Spleen (tissue), 11 donors: ENCODE measurements at regions not wholly inside any gene's neighbourhood (a gene's known extent, or its start where the extent isn't known, plus 50 kb on each side); places are given as distances from the start of the nearest gene placed in this dataset.

Source experiments
- DNase-seq: peaks from one replicate; pipeline ENCODE4 v3.0.0-alpha.2; 2020
- H3K27ac ChIP-seq, 8 donors: fragments of 200-600 bp; sonication (generic) in 7 of 8; 1 replicate in 4 of 8; 2 replicates in 4 of 8; pipeline versions ENCODE4 v1.5.0 to v1.8.0; 2016 to 2021; ENCODE audit warnings: inconsistent platforms in 4 of 8, mild to moderate bottlenecking in 4 of 8, moderate library complexity in 1 of 8
- H3K27me3 ChIP-seq, 7 donors: fragments of 200-600 bp; sonication (generic) in 6 of 7; replicated peaks in 1 of 7; 1 replicate in 4 of 7; 2 replicates in 3 of 7; pipeline versions ENCODE4 v1.5.0 to v1.8.0; 2016 to 2021; ENCODE audit warnings: inconsistent platforms in 3 of 7, mild to moderate bottlenecking in 1 of 7
- H3K36me3 ChIP-seq, 6 donors: fragments of 200-600 bp; sonication (generic) in 5 of 6; 1 replicate in 4 of 6; 2 replicates in 2 of 6; pipeline versions ENCODE4 v1.5.0 to v1.8.0; 2016 to 2021; ENCODE audit warnings: inconsistent platforms in 2 of 6
- H3K4me1 ChIP-seq, 6 donors: fragments of 200-600 bp; sonication (generic) in 5 of 6; 1 replicate in 3 of 6; 2 replicates in 3 of 6; pipeline versions ENCODE4 v1.5.0 to v1.8.0; 2016 to 2021; ENCODE audit warnings: inconsistent platforms in 3 of 6
- H3K4me3 ChIP-seq, 8 donors: fragments of 200-600 bp; sonication (generic) in 7 of 8; 1 replicate in 4 of 8; 2 replicates in 4 of 8; pipeline versions ENCODE4 v1.5.0 to v1.8.0; 2016 to 2021; ENCODE audit warnings: inconsistent platforms in 4 of 8, mild to moderate bottlenecking in 4 of 8, moderate library complexity in 2 of 8
- H3K9me3 ChIP-seq, 8 donors: fragments of 200-600 bp; sonication (generic) in 7 of 8; 1 replicate in 4 of 8; 2 replicates in 4 of 8; pipeline versions ENCODE4 v1.5.0 to v1.8.0; 2016 to 2021; ENCODE audit warnings: inconsistent platforms in 4 of 8
- POLR2A ChIP-seq, 3 donors: fragments of 450-650 bp; IDR thresholded peaks; one replicate each; pipeline ENCODE4 v1.5.1; 2017; ENCODE audit warnings: antibody characterized with exemption in 3 of 3, mild to moderate bottlenecking in 1 of 3
- POLR2AphosphoS5 ChIP-seq, 3 donors: sonication (generic); formaldehyde crosslinking; IDR thresholded peaks; one replicate each; pipeline ENCODE4 v1.5.1; 2017; ENCODE audit warnings: antibody characterized with exemption in 3 of 3
- WGBS, 5 donors: extraction: QIAGEN DNeasy Blood & Tissue Kit in 3 of 5; methylation state at CpG; one replicate each; pipeline versions ENCODE4 v1.1.5 to v1.1.7; 2013 to 2018; 5-methylcytosine and 5-hydroxymethylcytosine counted together
- intact Hi-C: fragments of 100-400 bp; cut with DNase I; formaldehyde crosslinking; loops from one replicate; pipeline ENCODE4 v1.15.0; 2023; ENCODE audit warnings: low total_unique reads
- TF ChIP-seq, protein P1 (sequence below), 11 experiments: fragments of 200-600 bp in 7 of 11; fragments of 450-650 bp in 4 of 11; sonication (generic) in 4 of 11; IDR thresholded peaks in 8 of 11; conservative IDR thresholded peaks in 3 of 11; 1 replicate in 7 of 11; 2 replicates in 4 of 11; pipeline versions ENCODE4 v1.4.0 to v1.8.0; 2016 to 2021; ENCODE audit warnings: antibody characterized with exemption in 11 of 11, inconsistent platforms in 4 of 11, mild to moderate bottlenecking in 1 of 11
- donor health status: healthy with polysubstance abuse.
- donor health status: DM: no; HTN: no; CAD: no; lungs with moderate emphysema.
- donor health status: DM: no; HTN: no; CAD: no.
- donor health status: Bipolar disorder and iron deficiency.
- donor health status: healthy.
- donor health status: DM: no; HTN: no; CAD: no.
- donor health status: DM: yes; HTN: yes; CAD: no.

DNA sequence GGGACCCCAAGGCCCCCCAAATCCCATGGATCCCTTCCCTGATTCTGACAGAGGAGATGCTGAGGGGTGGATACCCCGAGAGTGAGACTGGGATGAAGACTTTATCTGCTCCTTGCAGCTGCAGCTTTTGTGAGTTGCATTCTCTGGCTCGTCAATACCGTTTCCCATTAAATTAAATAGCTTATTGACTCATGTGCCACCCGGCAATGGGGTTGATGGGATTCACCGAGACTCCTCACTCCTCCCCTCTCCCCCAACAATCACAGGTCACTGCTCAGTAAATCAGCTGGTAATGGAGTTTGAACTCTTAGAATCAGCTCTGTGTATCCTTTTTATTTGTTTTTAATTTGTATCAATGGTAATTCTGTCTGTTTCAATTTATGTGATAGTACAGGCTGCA lies 337.5 kb upstream of the PLXNA2 start:
- Histone ChIP-seq H3K36me3 (no peaks in the 10 kb centered on the region), H3K4me1 (no peaks in the 10 kb centered on the region), H3K27me3 (no peaks in the 10 kb centered on the region), H3K27ac (no peak overlapping the region), H3K9me3 (peaks cover 0 to 5% (median 0%) of the 10 kb centered on the region in 8 donors), H3K4me3 (no peak overlapping the region)
- intact Hi-C loops, result no loop called here
- TF ChIP-seq POLR2A (IDR thresholded peaks at IDR 0.05), result no peak
- TF ChIP-seq POLR2AphosphoS5 (IDR thresholded peaks at IDR 0.05), result no peak
- TF ChIP-seq, protein P1, sequence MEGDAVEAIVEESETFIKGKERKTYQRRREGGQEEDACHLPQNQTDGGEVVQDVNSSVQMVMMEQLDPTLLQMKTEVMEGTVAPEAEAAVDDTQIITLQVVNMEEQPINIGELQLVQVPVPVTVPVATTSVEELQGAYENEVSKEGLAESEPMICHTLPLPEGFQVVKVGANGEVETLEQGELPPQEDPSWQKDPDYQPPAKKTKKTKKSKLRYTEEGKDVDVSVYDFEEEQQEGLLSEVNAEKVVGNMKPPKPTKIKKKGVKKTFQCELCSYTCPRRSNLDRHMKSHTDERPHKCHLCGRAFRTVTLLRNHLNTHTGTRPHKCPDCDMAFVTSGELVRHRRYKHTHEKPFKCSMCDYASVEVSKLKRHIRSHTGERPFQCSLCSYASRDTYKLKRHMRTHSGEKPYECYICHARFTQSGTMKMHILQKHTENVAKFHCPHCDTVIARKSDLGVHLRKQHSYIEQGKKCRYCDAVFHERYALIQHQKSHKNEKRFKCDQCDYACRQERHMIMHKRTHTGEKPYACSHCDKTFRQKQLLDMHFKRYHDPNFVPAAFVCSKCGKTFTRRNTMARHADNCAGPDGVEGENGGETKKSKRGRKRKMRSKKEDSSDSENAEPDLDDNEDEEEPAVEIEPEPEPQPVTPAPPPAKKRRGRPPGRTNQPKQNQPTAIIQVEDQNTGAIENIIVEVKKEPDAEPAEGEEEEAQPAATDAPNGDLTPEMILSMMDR (IDR thresholded peaks at IDR 0.05 in 8 of 11, conservative IDR thresholded peaks at IDR 0.05 in 3 of 11), result no peak
- 82 to 93% (median 90%) methylated on average over 5 of the region's 5 CpGs for WGBS, 5 donors
- no peak for DNase-seq

DNA sequence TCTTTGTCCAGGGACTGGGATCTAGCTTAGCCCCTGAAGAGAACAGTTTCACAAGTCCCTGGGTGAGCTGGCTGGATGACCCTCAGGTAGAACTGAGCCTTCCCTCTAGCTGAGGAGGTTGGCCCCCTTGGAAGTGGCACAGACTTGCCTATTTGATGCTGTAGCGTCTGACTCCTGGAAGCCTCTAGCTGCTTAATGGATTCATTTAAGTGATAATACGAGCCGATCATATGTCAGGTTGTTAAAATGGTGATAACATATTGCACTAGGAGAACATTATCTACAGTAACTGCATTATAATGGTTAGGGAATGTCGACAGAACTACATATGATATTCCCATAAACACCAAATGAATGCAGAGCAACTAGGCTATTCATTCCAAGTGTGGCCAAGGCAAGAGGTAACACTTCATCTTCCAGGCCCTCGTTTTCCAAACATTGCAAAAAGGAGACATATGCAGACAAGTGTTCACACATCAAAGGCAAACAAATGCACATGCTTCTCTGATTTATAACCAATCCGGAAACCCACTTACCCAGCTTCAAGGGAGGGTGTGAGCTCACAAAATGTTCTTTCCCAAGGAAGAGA lies 340.1 kb upstream of the PLXNA2 start:
- H3K27ac ChIP-seq, result no peak overlapping the region
- no peak for DNase-seq
- H3K9me3 ChIP-seq, result peaks cover 0 to 5% (median 0%) of the 10 kb centered on the region in 8 donors
- no peaks in the 10 kb centered on the region for H3K36me3 ChIP-seq
- no peak overlapping the region for H3K4me3 ChIP-seq
- TF ChIP-seq, protein P1 (IDR thresholded peaks at IDR 0.05 in 8 of 11, conservative IDR thresholded peaks at IDR 0.05 in 3 of 11), result no peak
- no peak for TF ChIP-seq POLR2AphosphoS5 (IDR thresholded peaks at IDR 0.05)
- no peak for TF ChIP-seq POLR2A (IDR thresholded peaks at IDR 0.05)
- H3K27me3 ChIP-seq, result no peaks in the 10 kb centered on the region
- H3K4me1 ChIP-seq, result no peaks in the 10 kb centered on the region
- intact Hi-C loops, result no loop called here
- 74 to 89% (median 77%) methylated on average over 6 of the region's 6 CpGs for WGBS, 5 donors

DNA sequence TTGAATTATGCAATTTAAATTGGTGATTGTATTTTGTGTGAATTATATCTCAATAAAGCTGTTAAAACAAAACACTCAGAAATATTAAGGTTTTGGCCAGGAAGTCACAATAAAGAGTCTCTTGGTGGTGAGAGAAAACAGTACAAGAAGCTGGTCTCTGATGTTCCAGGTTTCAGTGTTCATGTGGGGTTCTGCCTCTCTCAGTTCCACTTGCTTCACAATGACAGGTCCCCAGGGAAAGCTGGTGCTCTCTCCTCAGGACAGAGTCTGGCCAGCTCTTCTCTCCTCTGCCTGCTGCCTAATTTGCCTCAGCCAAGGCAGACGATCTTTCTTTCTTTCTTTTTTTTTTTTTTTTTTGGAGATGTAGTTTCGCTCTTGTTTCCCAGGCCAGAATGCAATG lies 342.9 kb upstream of the PLXNA2 start:
- DNase-seq, result no peak

DNA sequence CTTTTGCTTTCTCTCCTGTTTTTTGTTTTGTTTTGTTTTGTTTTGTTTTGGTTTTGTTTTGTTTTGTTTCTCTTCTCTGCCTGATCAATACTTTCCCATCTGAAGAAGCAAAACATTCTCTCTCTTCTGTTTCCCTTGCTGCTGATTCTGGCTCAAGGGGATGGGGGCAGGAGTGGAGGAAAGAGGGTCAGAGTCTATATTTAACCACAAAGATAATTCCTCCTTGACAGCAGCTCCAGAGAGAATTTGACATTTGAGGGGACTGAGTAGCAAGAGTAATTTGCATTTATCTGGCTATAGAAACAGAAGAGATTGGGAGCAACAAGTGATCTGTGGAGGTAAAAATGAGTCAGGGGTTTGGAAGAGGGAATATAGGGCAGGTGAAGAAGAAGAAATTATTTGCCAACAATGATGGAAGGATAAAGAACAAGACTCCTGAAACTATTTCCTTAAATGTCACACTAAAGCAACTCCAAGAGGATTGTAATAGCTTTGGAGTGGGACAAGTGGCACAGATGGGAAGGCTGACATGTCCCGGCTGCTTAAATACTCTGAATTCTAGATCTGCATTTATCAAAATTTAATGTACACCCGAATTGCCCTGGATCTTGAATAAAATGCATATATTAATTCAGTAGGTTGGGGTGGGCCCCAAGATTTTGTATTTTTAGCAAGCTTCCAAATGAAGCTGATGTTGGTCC lies 349.3 kb upstream of the PLXNA2 start:
- intact Hi-C loops, result no loop called here
- WGBS, 5 donors, result 70 to 84% (median 74%) methylated on average over 2 of the region's 2 CpGs
- H3K27me3 ChIP-seq, result no peaks in the 10 kb centered on the region
- no peak for DNase-seq
- H3K36me3 ChIP-seq, result no peaks in the 10 kb centered on the region
- no peak for TF ChIP-seq POLR2AphosphoS5 (IDR thresholded peaks at IDR 0.05)
- TF ChIP-seq POLR2A (IDR thresholded peaks at IDR 0.05), result no peak
- TF ChIP-seq, protein P1 (IDR thresholded peaks at IDR 0.05 in 8 of 11, conservative IDR thresholded peaks at IDR 0.05 in 3 of 11), result no peak
- no peaks in the 10 kb centered on the region for H3K4me1 ChIP-seq
- H3K9me3 ChIP-seq, result no peaks in the 10 kb centered on the region
- H3K4me3 ChIP-seq, result no peak overlapping the region
- H3K27ac ChIP-seq, result no peak overlapping the region

More for the DNA sequence above, 342.9 kb upstream of the PLXNA2 start:
- WGBS, 5 donors, result 58 to 74% (median 68%) methylated on average over 2 of the region's 2 CpGs
- Histone ChIP-seq H3K4me1 (no peaks in the 10 kb centered on the region), H3K9me3 (peaks cover 0 to 5% (median 0%) of the 10 kb centered on the region in 8 donors), H3K4me3 (no peak overlapping the region), H3K27ac (no peak overlapping the region), H3K36me3 (no peaks in the 10 kb centered on the region), H3K27me3 (no peaks in the 10 kb centered on the region)
- TF ChIP-seq POLR2AphosphoS5 (IDR thresholded peaks at IDR 0.05) (no peak), POLR2A (IDR thresholded peaks at IDR 0.05) (no peak)
- TF ChIP-seq, protein P1 (IDR thresholded peaks at IDR 0.05 in 8 of 11, conservative IDR thresholded peaks at IDR 0.05 in 3 of 11), result no peak
- intact Hi-C loops, result no loop called here
